COLO829 (cell line): ENCODE measurements at regions not wholly inside any gene's neighbourhood (a gene's known extent, or its start where the extent isn't known, plus 50 kb on each side); places are given as distances from the start of the nearest gene placed in this dataset.

ENCODE experiments used
- DNase-seq: peaks from one replicate; pipeline ENCODE4 v3.0.0; 2012; ENCODE audit warnings: low spot score

GRCh38 chr3:147030274-147030673, 376.1 kb downstream of the ZIC4 start:
- DNase-seq: no peak

- DNase-seq: no peak
Measured at GRCh38 chr3:147015334-147015733, 391.0 kb downstream of the ZIC4 start.

- no peak for DNase-seq
Measured at GRCh38 chr3:147008886-147009285, 397.5 kb downstream of the ZIC4 start.

GRCh38 chr3:147008458-147008857, 397.9 kb downstream of the ZIC4 start:
- DNase-seq: no peak

- DNase-seq: no peak
Measured at GRCh38 chr3:147007736-147008245, 398.6 kb downstream of the ZIC4 start.

- no peak for DNase-seq
Measured at GRCh38 chr3:147002721-147003120, 397.6 kb upstream of the PLSCR5 start.

GRCh38 chr3:147000274-147000673, 395.1 kb upstream of the PLSCR5 start:
- DNase-seq: no peak

- DNase-seq: no peak
Measured at GRCh38 chr3:146991907-146992306, 386.8 kb upstream of the PLSCR5 start.

- no peak for DNase-seq
Measured at GRCh38 chr3:146975476-146975875, 370.3 kb upstream of the PLSCR5 start.

GRCh38 chr3:146975032-146975431, 369.9 kb upstream of the PLSCR5 start:
- no peak for DNase-seq

GRCh38 chr3:146974001-146974400, 368.9 kb upstream of the PLSCR5 start:
- DNase-seq: no peak

GRCh38 chr3:146972726-146973125, 367.6 kb upstream of the PLSCR5 start:
- DNase-seq: no peak

GRCh38 chr3:146970236-146970635, 365.1 kb upstream of the PLSCR5 start:
- no peak for DNase-seq

- DNase-seq: no peak
Measured at GRCh38 chr3:146969356-146969755, 364.2 kb upstream of the PLSCR5 start.

GRCh38 chr3:146968204-146968651, 363.1 kb upstream of the PLSCR5 start:
- DNase-seq: peak; percentile 70

- DNase-seq: no peak
Measured at GRCh38 chr3:146967783-146968182, 362.6 kb upstream of the PLSCR5 start.

GRCh38 chr3:146966124-146966523, 361.0 kb upstream of the PLSCR5 start:
- no peak for DNase-seq

GRCh38 chr3:146953511-146953981, 348.4 kb upstream of the PLSCR5 start:
- DNase-seq: no peak

- no peak for DNase-seq
Measured at GRCh38 chr3:146948985-146949384, 343.8 kb upstream of the PLSCR5 start.

GRCh38 chr3:146948186-146948585, 343.0 kb upstream of the PLSCR5 start:
- DNase-seq: no peak

GRCh38 chr3:146929696-146930095, 324.6 kb upstream of the PLSCR5 start:
- DNase-seq: no peak

GRCh38 chr3:146928421-146929059, 323.4 kb upstream of the PLSCR5 start:
- no peak for DNase-seq

- no peak for DNase-seq
Measured at GRCh38 chr3:146921693-146922092, 316.5 kb upstream of the PLSCR5 start.

GRCh38 chr3:146914409-146914808, 309.3 kb upstream of the PLSCR5 start:
- no peak for DNase-seq
